ENCODE measurements at regions not wholly inside any gene's neighbourhood (a gene's known extent, or its start where the extent isn't known, plus 50 kb on each side); places are given as distances from the start of the nearest gene placed in this dataset.

DNA sequence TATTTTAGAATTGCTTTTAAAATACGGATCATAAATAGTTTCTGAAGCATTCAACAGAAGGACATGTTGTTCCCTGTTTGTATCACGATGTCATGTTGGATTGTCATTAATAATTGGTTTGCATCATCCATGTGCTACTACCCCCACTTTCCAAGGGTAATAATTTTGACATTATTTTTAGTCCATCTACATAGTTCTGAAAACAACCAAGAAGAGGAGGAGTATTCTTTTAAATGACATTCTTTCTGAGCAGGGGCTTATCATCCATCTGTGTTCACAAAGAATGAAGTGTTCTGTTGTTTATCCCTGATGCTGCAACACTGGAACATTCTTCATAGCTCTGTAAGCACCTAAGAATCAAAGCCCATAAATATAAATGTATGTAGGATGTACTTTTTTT, 151.0 kb upstream of the CITED2 start:
- TF ChIP-seq EZH2 (IDR thresholded peaks at IDR 0.05; ENCODE audit: insufficient read depth, poor library complexity, severe bottlenecking), result no peak
- no peak for TF ChIP-seq EZH2phosphoT487 (IDR thresholded peaks at IDR 0.05; ENCODE audit: insufficient read depth, low read depth)

All from GM23248 (cell line).